Retinal pigment epithelial cell (primary cell): ENCODE measurements at regions not wholly inside any gene's neighbourhood (a gene's known extent, or its start where the extent isn't known, plus 50 kb on each side); places are given as distances from the start of the nearest gene placed in this dataset.
A peak's percentile ranks its signal among the peaks of the same experiment; 100 is the strongest.

Experiments used
- DNase-seq: peaks from one replicate; pipeline ENCODE4 v3.0.0-alpha.2; 2010; ENCODE audit warnings: low read depth
- H3K4me3 ChIP-seq: 2 replicates; pipeline ENCODE4 v1.5.1; 2011; ENCODE audit warnings: mild to moderate bottlenecking, low read length, control low read depth, moderate library complexity
- TF ChIP-seq, protein P1 (sequence below): conservative IDR thresholded peaks from 2 replicates; pipeline ENCODE4 v1.5.1; 2011; ENCODE audit warnings: low read depth, low read length, control low read depth, inconsistent platforms

DNA sequence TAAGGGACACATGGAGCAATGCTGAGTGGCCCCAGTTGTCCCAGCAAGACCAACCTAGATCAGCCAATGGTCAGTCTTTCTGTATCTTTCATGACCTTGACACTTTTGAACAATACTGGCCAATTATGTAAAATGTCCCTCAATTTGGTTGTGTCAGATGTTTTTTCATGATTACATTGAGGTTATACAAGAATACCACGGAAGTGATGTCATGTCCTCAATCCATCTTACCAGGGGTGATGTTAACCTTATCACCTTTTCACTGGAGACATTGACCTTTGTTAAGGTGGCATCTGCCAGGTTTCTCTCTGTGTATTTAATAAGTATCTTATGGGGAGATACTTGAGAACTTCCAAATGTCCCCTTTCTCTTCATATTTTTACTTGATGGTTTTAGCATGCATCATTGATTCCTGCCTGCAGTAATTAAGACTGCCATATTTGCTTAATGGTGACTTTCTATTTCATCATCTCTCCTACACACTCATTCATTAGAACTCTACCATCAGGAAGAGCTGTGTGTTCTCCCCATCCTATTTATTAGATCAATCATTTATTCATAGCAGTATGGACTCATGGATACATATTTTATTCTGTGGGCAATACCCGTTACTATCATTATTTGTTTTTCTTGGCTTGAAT, 64.7 kb upstream of the RFLNA start:
- TF ChIP-seq, protein P1, sequence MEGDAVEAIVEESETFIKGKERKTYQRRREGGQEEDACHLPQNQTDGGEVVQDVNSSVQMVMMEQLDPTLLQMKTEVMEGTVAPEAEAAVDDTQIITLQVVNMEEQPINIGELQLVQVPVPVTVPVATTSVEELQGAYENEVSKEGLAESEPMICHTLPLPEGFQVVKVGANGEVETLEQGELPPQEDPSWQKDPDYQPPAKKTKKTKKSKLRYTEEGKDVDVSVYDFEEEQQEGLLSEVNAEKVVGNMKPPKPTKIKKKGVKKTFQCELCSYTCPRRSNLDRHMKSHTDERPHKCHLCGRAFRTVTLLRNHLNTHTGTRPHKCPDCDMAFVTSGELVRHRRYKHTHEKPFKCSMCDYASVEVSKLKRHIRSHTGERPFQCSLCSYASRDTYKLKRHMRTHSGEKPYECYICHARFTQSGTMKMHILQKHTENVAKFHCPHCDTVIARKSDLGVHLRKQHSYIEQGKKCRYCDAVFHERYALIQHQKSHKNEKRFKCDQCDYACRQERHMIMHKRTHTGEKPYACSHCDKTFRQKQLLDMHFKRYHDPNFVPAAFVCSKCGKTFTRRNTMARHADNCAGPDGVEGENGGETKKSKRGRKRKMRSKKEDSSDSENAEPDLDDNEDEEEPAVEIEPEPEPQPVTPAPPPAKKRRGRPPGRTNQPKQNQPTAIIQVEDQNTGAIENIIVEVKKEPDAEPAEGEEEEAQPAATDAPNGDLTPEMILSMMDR = no peak
- no peak for DNase-seq
- no peak overlapping the region for H3K4me3 ChIP-seq

DNA sequence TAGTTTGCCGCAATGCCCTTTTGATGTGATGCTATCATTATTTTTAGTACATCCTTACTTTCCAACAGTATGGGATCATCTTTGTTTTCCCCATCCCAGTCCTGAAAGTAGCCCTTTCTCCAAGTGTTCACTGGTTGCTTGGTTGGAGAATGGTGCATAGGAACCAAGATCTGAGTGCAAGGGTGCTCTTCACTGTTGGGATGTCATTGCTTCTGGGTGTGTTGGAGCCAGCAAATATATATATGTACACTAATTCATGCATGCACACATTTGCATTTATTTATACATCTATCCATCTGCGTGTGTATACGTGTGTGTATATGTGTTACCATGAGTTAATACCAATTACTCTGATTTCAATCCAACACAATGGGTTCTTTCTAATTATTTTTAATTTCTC, 64.1 kb upstream of the RFLNA start:
- TF ChIP-seq, protein P1 = no peak

DNA sequence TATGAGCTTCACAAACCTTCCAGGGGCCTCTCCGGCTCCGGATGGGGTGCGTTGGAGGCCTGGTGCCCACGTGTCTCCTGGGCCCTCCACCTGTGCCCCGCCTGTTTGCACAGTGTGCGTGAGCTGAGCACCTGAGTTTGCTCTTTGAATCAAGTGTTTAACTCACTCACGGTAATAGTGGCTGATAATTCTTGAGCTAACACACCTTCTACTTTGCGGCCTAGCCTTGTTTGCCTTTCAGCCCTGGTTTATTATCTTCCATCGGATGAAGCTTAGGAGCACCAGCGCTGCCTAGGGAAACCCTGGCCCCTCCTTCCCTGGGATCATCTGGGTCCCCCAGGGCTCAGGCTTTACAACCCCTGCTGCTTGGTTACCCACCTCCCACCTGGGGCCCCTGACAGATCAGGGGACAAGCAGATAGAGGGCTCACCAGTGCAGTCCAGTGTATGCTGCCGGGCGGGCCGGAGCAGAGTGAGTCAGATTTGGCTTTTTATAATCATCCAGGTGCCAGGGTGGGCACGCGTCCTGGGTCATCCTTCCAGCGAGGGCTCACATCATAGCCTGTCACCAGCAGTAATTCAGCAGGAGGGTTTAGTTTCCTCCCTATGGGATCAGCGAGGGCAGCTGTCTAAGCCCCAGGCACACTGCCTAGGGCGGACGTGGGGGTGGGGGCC, 62.8 kb upstream of the RFLNA start:
- TF ChIP-seq, protein P1 = no peak
- DNase-seq = no peak
- H3K4me3 ChIP-seq = no peak overlapping the region

More for the DNA sequence above, 64.1 kb upstream of the RFLNA start:
- no peak for DNase-seq
- no peak overlapping the region for H3K4me3 ChIP-seq

DNA sequence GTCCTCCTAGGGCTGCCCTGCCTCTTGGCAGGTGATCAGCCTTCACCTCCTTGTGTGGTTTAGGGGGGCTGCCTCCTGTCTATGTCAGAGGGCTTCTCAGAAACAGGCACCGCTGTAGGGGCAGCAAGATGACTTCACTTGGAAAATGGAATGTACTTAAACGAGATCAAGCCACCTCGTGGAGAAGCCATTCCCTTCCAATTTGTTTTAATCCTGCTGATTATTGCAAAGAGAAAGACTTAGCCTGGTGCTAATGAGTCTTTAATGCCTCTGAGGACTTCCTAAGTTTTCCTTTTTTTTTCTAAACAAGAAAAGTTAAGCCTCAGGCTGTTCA, 62.3 kb upstream of the RFLNA start:
- H3K4me3 ChIP-seq = no peak overlapping the region
- DNase-seq = peak; percentile 98
- TF ChIP-seq, protein P1 = no peak

DNA sequence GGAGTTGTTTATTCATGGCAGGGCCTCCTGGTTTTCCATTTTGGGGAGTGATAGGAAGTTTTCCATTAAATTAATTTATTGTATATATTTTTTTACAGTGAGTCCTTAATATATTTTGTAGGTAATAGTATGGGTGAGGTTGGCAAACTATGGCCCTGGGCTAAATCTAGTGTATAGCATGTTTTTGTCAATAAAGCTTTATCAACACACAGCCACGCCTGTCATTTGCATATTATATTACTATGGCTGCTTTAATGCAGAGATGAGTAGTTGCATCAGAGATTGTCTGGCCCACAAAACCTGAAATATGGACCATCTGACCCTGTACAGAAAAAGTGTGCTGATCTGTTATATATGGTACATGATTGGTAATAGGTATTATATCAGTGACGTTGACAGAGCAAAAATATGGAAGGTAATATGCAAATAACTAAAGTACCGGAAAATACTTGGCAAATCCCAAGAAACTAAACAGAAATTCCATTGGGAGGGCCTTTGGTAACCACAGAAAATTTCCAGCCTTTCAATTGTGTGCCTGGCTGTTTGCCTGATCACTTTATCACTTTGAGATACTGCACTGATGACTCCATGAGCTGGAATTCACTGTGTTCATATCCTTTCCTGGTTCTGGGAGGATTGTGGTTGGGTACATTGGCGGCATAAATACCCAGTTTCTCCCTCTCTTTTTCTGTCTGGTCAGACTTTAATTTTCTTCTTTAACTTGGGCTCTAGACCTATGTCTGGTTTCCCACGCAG, 61.7 kb upstream of the RFLNA start:
- no peak overlapping the region for H3K4me3 ChIP-seq
- TF ChIP-seq, protein P1 = no peak
- DNase-seq = peak; percentile 80

DNA sequence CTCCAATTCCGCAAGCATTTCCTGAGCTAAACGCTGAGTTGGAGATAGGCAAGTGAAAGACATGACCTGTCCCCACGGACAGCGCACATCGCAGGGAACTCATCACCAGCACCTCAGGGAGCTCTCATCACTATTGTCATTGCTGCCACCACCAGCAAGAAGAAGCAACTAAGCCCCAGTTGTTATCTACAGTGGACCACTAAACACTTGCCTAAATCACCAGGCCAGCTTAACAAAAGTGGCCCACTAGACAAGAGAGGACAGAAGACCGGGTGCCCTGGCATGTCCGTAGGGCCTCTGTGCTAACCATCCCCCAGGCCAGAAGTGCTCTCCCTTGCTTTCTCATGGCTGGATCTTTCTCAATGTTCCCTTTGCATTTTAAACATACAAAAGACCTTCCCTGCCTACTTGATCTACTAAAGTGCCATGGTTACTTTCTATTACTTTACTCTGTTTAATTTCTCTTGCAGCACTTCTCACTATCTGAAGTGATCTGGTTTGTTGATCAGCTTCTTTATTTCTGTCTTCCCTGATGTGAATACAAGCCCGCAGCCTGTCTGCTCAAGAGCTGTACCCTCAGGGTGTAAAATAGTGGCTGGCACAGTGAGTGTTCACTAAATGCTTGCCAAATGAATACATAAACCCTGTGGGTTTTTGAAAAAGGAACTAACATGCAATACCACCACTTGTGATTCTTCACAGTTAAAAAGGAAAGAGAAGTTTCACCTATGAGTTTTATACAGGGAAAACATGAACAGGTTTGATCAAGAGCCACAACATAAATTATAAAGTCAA, 60.9 kb upstream of the RFLNA start:
- TF ChIP-seq, protein P1 = no peak
- no peak for DNase-seq
- H3K4me3 ChIP-seq = no peak overlapping the region
